ENCODE measurements at regions not wholly inside any gene's neighbourhood (a gene's known extent, or its start where the extent isn't known, plus 50 kb on each side); places are given as distances from the start of the nearest gene placed in this dataset.

DNA sequence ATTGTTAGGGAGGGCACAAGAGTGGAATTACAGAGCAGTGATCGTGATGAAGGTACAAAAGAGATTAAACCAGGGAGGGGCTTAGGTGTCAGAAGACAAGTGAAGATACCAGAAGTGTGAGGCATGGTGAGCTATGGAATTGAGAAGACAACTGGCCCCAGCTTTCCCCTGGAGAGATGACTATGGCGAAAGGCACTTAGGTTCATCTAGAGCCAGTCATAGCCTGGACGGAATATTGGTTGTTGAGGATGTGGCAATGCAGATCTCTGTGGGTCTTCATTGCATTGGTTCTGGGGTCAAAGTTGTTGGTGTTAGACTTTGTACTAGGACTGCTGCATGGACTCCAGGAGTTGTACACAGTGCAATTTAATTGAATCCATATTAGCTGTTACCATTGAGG is 115.7 kb downstream of the FASLG start:
- Histone ChIP-seq H3K36me3 (replicated peaks in 1 of 2; ENCODE audit: control insufficient read depth in 1 of 2, insufficient read depth in 2 of 2, low read length in 1 of 2) (no peaks in the 10 kb centered on the region), H3K4me2 (no peak overlapping the region), H3K9me2 (no peaks in the 10 kb centered on the region), H3F3A (replicated peaks; ENCODE audit: insufficient read depth) (no peaks in the 10 kb centered on the region), H2AFZ (ENCODE audit: low read depth) (no peak overlapping the region), H3K9ac (no peak overlapping the region), H4K20me1 (ENCODE audit: insufficient read depth) (no peaks in the 10 kb centered on the region), H3K9me3 (no peaks in the 10 kb centered on the region), H3K4me1 (ENCODE audit: control insufficient read depth in 1 of 2, insufficient read depth in 2 of 2, low read depth in 1 of 2, low read length in 1 of 2) (peaks cover 0 to 5% of the 10 kb centered on the region in 2 experiments; a peak in 3 of 4 replicates), H3K27ac (ENCODE audit: low read depth in 2 of 2, low read length in 1 of 2) (no peak overlapping the region), H3K4me3 (ENCODE audit: low read depth in 2 of 2, low read length in 1 of 2) (no peak overlapping the region), H3K27me3 (ENCODE audit: insufficient read depth) (no peaks in the 10 kb centered on the region), H3K79me2 (ENCODE audit: insufficient read depth) (no peaks in the 10 kb centered on the region)
- WGBS (ENCODE audit: low lambda C conversion rate), result 66% methylated on average over 3 of the region's 3 CpGs
- POLR2A ChIA-PET, result no interaction called here
- no peak for DNase-seq
- CTCF ChIA-PET, result no interaction called here
- TF ChIP-seq USF1 (IDR thresholded peaks at IDR 0.05; ENCODE audit: borderline replicate concordance, low read depth), result no peak
- TF ChIP-seq, protein P1, sequence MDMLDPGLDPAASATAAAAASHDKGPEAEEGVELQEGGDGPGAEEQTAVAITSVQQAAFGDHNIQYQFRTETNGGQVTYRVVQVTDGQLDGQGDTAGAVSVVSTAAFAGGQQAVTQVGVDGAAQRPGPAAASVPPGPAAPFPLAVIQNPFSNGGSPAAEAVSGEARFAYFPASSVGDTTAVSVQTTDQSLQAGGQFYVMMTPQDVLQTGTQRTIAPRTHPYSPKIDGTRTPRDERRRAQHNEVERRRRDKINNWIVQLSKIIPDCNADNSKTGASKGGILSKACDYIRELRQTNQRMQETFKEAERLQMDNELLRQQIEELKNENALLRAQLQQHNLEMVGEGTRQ (IDR thresholded peaks at IDR 0.05; ENCODE audit: borderline replicate concordance, low read depth, low read length), result no peak
- TF ChIP-seq, protein P2, sequence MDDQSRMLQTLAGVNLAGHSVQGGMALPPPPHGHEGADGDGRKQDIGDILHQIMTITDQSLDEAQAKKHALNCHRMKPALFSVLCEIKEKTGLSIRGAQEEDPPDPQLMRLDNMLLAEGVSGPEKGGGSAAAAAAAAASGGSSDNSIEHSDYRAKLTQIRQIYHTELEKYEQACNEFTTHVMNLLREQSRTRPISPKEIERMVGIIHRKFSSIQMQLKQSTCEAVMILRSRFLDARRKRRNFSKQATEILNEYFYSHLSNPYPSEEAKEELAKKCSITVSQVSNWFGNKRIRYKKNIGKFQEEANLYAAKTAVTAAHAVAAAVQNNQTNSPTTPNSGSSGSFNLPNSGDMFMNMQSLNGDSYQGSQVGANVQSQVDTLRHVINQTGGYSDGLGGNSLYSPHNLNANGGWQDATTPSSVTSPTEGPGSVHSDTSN (IDR thresholded peaks at IDR 0.05), result no peak
- no peak for TF ChIP-seq YY1 (IDR thresholded peaks at IDR 0.05; ENCODE audit: low read depth)
- no peak for TF ChIP-seq RAD21 (IDR thresholded peaks at IDR 0.05; ENCODE audit: low read length)
- no peak for TF ChIP-seq GABPA (IDR thresholded peaks at IDR 0.05; ENCODE audit: low read depth)
- no peak for TF ChIP-seq CHD2 (IDR thresholded peaks at IDR 0.05; ENCODE audit: low read length, partially characterized antibody)
- TF ChIP-seq JUND (IDR thresholded peaks at IDR 0.05), result no peak
- no peak for TF ChIP-seq MXI1 (IDR thresholded peaks at IDR 0.05; ENCODE audit: low read depth, low read length)
- no peak for TF ChIP-seq RXRA (IDR thresholded peaks at IDR 0.05; ENCODE audit: borderline replicate concordance, low read depth)

DNA sequence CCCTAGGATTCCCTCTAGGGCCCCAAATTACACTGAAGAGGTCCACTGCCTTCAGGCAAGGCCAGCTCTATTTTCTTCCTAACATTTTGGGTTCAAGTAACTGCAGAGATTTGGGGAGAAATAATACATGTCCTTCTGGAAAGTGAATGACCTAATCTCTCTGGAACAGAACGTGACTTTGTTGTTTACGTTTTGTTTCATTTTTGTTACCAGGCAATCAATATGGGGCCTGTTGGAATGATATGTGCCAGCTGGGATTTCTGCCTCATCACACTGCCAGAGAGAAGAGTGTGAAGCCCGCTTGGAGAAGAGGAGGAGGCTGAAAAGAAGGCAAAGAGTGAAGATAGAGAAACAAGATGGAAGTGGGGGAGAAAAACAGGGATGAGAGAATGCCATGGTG is 116.7 kb downstream of the FASLG start:
- no peak overlapping the region for H3K27ac ChIP-seq (ENCODE audit: low read depth in 2 of 2, low read length in 1 of 2)
- POLR2A ChIA-PET, result no interaction called here
- H3K4me2 ChIP-seq, result no peak overlapping the region
- no peaks in the 10 kb centered on the region for H3K9me3 ChIP-seq
- CTCF ChIA-PET, result interaction anchor here (0.7 to 0.8 kb wide), 2 partner anchors 34 to 576 kb away, joined by 3 read pairs; no protein-coding TSS in a partner anchor
- H3F3A ChIP-seq (replicated peaks; ENCODE audit: insufficient read depth), result no peaks in the 10 kb centered on the region
- H3K36me3 ChIP-seq (replicated peaks in 1 of 2; ENCODE audit: control insufficient read depth in 1 of 2, insufficient read depth in 2 of 2, low read length in 1 of 2), result no peaks in the 10 kb centered on the region
- no peaks in the 10 kb centered on the region for H4K20me1 ChIP-seq (ENCODE audit: insufficient read depth)
- no peaks in the 10 kb centered on the region for H3K9me2 ChIP-seq
- no peak overlapping the region for H3K4me3 ChIP-seq (ENCODE audit: low read depth in 2 of 2, low read length in 1 of 2)
- no peaks in the 10 kb centered on the region for H3K79me2 ChIP-seq (ENCODE audit: insufficient read depth)
- WGBS (ENCODE audit: low lambda C conversion rate), result 59% methylated on average over 3 of the region's 3 CpGs
- no peak overlapping the region for H3K9ac ChIP-seq
- no peak for DNase-seq
- 0 out of 2 replicates have a peak overlapping the region, but pooled peaks have one; percentile 1 for H2AFZ ChIP-seq (ENCODE audit: low read depth)
- H3K27me3 ChIP-seq (ENCODE audit: insufficient read depth), result no peaks in the 10 kb centered on the region
- H3K4me1 ChIP-seq (ENCODE audit: control insufficient read depth in 1 of 2, insufficient read depth in 2 of 2, low read depth in 1 of 2, low read length in 1 of 2), result peaks cover 0 to 5% of the 10 kb centered on the region in 2 experiments; a peak in 3 of 4 replicates
- TF ChIP-seq RCOR1 (IDR thresholded peaks at IDR 0.05; ENCODE audit: low read length), result no peak
- TF ChIP-seq GABPA (IDR thresholded peaks at IDR 0.05; ENCODE audit: low read depth), result no peak
- no peak for TF ChIP-seq CHD2 (IDR thresholded peaks at IDR 0.05; ENCODE audit: low read length, partially characterized antibody)
- TF ChIP-seq USF1 (IDR thresholded peaks at IDR 0.05; ENCODE audit: borderline replicate concordance, low read depth), result no peak
- TF ChIP-seq SIN3A (IDR thresholded peaks at IDR 0.05; ENCODE audit: borderline replicate concordance, low read depth, low read length), result no peak
- TF ChIP-seq MEF2A (IDR thresholded peaks at IDR 0.05; ENCODE audit: borderline replicate concordance, low read depth), result no peak
- TF ChIP-seq FOXM1 (IDR thresholded peaks at IDR 0.05; ENCODE audit: low read depth), result no peak
- no peak for TF ChIP-seq NFIC (IDR thresholded peaks at IDR 0.05; ENCODE audit: borderline replicate concordance)
- TF ChIP-seq TAF1 (IDR thresholded peaks at IDR 0.05; ENCODE audit: borderline replicate concordance, low read depth, low read length), result no peak
- no peak for TF ChIP-seq REST (IDR thresholded peaks at IDR 0.05; ENCODE audit: low read depth, low read length)
- no peak for TF ChIP-seq YY1 (IDR thresholded peaks at IDR 0.05; ENCODE audit: low read depth)
- TF ChIP-seq RFX5 (IDR thresholded peaks at IDR 0.05; ENCODE audit: low read length), result no peak
- no peak for TF ChIP-seq SMC3 (IDR thresholded peaks at IDR 0.05; ENCODE audit: low read depth, low read length)
- TF ChIP-seq FOSL2 (IDR thresholded peaks at IDR 0.05; ENCODE audit: borderline replicate concordance, low read depth), result no peak

Measured in SK-N-SH (cell line).